HepG2 (cell line): ENCODE measurements at regions not wholly inside any gene's neighbourhood (a gene's known extent, or its start where the extent isn't known, plus 50 kb on each side); places are given as distances from the start of the nearest gene placed in this dataset.
A peak's percentile ranks its signal among the peaks of the same experiment; 100 is the strongest.

ENCODE experiments used
- ATF7 ChIP-seq, 2 experiments: fragments of 450-650 bp in 1 of 2; sonication (generic) in 1 of 2; formaldehyde crosslinking in 1 of 2; IDR thresholded peaks; 2 replicates each; pipeline versions ENCODE4 v1.4.0 to v1.6.1; 2016 to 2020; ENCODE audit warnings: antibody characterized with exemption in 1 of 2, mild to moderate bottlenecking in 1 of 2, missing genetic modification reagents in 1 of 2
- CHD2 ChIP-seq: IDR thresholded peaks from 2 replicates; pipeline ENCODE4 v1.6.1; 2011; ENCODE audit warnings: low read depth, low read length, improper control_type of control experiment
- GATA4 ChIP-seq: sonication (generic); IDR thresholded peaks from 2 replicates; pipeline ENCODE4 v1.6.1; 2016; ENCODE audit warnings: antibody characterized with exemption, low read depth, borderline replicate concordance
- HOMEZ ChIP-seq: IDR thresholded peaks from 2 replicates; pipeline ENCODE4 v1.6.1; 2016; ENCODE audit warnings: low read depth
- NFE2L1 ChIP-seq: sonication (generic); formaldehyde crosslinking; IDR thresholded peaks from 2 replicates; pipeline ENCODE4 v1.4.0; 2020; ENCODE audit warnings: missing genetic modification reagents, mild to moderate bottlenecking, borderline replicate concordance
- NR3C1 ChIP-seq: sonication (generic); formaldehyde crosslinking; IDR thresholded peaks from 2 replicates; pipeline ENCODE4 v1.4.0; 2020; ENCODE audit warnings: missing genetic modification reagents
- PTBP1 ChIP-seq: fragments of 200-400 bp; formaldehyde crosslinking; IDR thresholded peaks from 2 replicates; pipeline ENCODE4 v1.6.1; 2018; ENCODE audit warnings: low read length, low read depth; ENCODE audit not compliant: poor library complexity, severe bottlenecking
- SATB2 ChIP-seq: sonication (generic); formaldehyde crosslinking; IDR thresholded peaks from 2 replicates; pipeline ENCODE4 v1.5.0; 2020; ENCODE audit warnings: missing genetic modification reagents
- SIX4 ChIP-seq: sonication (generic); formaldehyde crosslinking; IDR thresholded peaks from 2 replicates; pipeline ENCODE4 v1.4.0; 2020; ENCODE audit warnings: missing genetic modification reagents
- SMYD3 ChIP-seq: sonication (generic); formaldehyde crosslinking; IDR thresholded peaks from 2 replicates; pipeline ENCODE4 v1.8.1; 2023; ENCODE audit warnings: mild to moderate bottlenecking, missing genetic modification reagents
- SP2 ChIP-seq: sonication (generic); formaldehyde crosslinking; IDR thresholded peaks from 2 replicates; pipeline ENCODE4 v1.5.1; 2020; ENCODE audit warnings: mild to moderate bottlenecking, missing genetic modification reagents
- YY1 ChIP-seq: IDR thresholded peaks from 2 replicates; pipeline ENCODE4 v1.6.1; 2011; ENCODE audit warnings: low read length, low read depth, moderate library complexity, mild to moderate bottlenecking; ENCODE audit not compliant: insufficient read depth, insufficient replicate concordance
- ZKSCAN5 ChIP-seq: sonication (generic); formaldehyde crosslinking; IDR thresholded peaks from 2 replicates; pipeline ENCODE4 v1.5.1; 2020; ENCODE audit warnings: mild to moderate bottlenecking, missing genetic modification reagents
- ZNF317 ChIP-seq: sonication (generic); formaldehyde crosslinking; IDR thresholded peaks from 2 replicates; pipeline ENCODE4 v1.5.0; 2020; ENCODE audit warnings: mild to moderate bottlenecking, missing genetic modification reagents
- ZNF329 ChIP-seq: sonication (generic); formaldehyde crosslinking; IDR thresholded peaks from 2 replicates; pipeline ENCODE4 v1.9.0; 2021; ENCODE audit warnings: low read depth, mild to moderate bottlenecking, missing genetic modification reagents
- ZNF350 ChIP-seq: sonication (generic); formaldehyde crosslinking; IDR thresholded peaks from 2 replicates; pipeline ENCODE4 v1.4.0; 2020; ENCODE audit warnings: mild to moderate bottlenecking, low read depth, missing genetic modification reagents, borderline replicate concordance
- ZSCAN21 ChIP-seq: sonication (generic); formaldehyde crosslinking; IDR thresholded peaks from 2 replicates; pipeline ENCODE4 v1.8.0; 2022; ENCODE audit warnings: mild to moderate bottlenecking, missing genetic modification reagents, moderate library complexity, borderline replicate concordance
- TF ChIP-seq, protein P1 (sequence below): IDR thresholded peaks from 2 replicates; pipeline ENCODE4 v1.6.1; 2012; ENCODE audit warnings: low read length, improper control_type of control experiment
- TF ChIP-seq, protein P2 (sequence below): sonication (generic); formaldehyde crosslinking; IDR thresholded peaks from 2 replicates; pipeline ENCODE4 v1.5.1; 2020; ENCODE audit warnings: mild to moderate bottlenecking, missing genetic modification reagents, moderate library complexity
- TF ChIP-seq, protein P3 (sequence below): sonication (generic); formaldehyde crosslinking; IDR thresholded peaks from 2 replicates; pipeline ENCODE4 v1.4.0; 2020; ENCODE audit warnings: mild to moderate bottlenecking, low read depth, missing genetic modification reagents

- TF ChIP-seq, protein P1, sequence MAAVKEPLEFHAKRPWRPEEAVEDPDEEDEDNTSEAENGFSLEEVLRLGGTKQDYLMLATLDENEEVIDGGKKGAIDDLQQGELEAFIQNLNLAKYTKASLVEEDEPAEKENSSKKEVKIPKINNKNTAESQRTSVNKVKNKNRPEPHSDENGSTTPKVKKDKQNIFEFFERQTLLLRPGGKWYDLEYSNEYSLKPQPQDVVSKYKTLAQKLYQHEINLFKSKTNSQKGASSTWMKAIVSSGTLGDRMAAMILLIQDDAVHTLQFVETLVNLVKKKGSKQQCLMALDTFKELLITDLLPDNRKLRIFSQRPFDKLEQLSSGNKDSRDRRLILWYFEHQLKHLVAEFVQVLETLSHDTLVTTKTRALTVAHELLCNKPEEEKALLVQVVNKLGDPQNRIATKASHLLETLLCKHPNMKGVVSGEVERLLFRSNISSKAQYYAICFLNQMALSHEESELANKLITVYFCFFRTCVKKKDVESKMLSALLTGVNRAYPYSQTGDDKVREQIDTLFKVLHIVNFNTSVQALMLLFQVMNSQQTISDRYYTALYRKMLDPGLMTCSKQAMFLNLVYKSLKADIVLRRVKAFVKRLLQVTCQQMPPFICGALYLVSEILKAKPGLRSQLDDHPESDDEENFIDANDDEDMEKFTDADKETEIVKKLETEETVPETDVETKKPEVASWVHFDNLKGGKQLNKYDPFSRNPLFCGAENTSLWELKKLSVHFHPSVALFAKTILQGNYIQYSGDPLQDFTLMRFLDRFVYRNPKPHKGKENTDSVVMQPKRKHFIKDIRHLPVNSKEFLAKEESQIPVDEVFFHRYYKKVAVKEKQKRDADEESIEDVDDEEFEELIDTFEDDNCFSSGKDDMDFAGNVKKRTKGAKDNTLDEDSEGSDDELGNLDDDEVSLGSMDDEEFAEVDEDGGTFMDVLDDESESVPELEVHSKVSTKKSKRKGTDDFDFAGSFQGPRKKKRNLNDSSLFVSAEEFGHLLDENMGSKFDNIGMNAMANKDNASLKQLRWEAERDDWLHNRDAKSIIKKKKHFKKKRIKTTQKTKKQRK, result no peak
- TF ChIP-seq GATA4 (no peak), PTBP1 (no peak), YY1 (no peak), ZNF350 (peak; percentile 48; the same call in 1 of the 2 replicates), ZNF317 (CRISPR knock-in tag) (no peak), NR3C1 (CRISPR knock-in tag) (no peak), HOMEZ (CRISPR knock-in tag) (no peak), ZKSCAN5 (CRISPR knock-in tag) (no peak), NFE2L1 (CRISPR knock-in tag) (no peak), ZNF329 (no peak), ZSCAN21 (CRISPR knock-in tag) (no peak), SP2 (no peak), SATB2 (CRISPR knock-in tag) (no peak), ATF7 (IDR thresholded peaks at IDR 0.05) (no peak), ATF7 (CRISPR knock-in tag; IDR thresholded peaks at IDR 0.05) (no peak), SMYD3 (CRISPR knock-in tag) (no peak), SIX4 (no peak), CHD2 (no peak)
- TF ChIP-seq, protein P2, sequence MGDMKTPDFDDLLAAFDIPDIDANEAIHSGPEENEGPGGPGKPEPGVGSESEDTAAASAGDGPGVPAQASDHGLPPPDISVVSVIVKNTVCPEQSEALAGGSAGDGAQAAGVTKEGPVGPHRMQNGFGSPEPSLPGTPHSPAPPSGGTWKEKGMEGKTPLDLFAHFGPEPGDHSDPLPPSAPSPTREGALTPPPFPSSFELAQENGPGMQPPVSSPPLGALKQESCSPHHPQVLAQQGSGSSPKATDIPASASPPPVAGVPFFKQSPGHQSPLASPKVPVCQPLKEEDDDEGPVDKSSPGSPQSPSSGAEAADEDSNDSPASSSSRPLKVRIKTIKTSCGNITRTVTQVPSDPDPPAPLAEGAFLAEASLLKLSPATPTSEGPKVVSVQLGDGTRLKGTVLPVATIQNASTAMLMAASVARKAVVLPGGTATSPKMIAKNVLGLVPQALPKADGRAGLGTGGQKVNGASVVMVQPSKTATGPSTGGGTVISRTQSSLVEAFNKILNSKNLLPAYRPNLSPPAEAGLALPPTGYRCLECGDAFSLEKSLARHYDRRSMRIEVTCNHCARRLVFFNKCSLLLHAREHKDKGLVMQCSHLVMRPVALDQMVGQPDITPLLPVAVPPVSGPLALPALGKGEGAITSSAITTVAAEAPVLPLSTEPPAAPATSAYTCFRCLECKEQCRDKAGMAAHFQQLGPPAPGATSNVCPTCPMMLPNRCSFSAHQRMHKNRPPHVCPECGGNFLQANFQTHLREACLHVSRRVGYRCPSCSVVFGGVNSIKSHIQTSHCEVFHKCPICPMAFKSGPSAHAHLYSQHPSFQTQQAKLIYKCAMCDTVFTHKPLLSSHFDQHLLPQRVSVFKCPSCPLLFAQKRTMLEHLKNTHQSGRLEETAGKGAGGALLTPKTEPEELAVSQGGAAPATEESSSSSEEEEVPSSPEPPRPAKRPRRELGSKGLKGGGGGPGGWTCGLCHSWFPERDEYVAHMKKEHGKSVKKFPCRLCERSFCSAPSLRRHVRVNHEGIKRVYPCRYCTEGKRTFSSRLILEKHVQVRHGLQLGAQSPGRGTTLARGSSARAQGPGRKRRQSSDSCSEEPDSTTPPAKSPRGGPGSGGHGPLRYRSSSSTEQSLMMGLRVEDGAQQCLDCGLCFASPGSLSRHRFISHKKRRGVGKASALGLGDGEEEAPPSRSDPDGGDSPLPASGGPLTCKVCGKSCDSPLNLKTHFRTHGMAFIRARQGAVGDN (CRISPR knock-in tag), result peak; percentile 46
- TF ChIP-seq, protein P3, sequence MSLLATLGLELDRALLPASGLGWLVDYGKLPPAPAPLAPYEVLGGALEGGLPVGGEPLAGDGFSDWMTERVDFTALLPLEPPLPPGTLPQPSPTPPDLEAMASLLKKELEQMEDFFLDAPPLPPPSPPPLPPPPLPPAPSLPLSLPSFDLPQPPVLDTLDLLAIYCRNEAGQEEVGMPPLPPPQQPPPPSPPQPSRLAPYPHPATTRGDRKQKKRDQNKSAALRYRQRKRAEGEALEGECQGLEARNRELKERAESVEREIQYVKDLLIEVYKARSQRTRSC, result no peak
Observed at GRCh38 chr2:172270278-172271079, 156.9 kb upstream of the ITGA6 start (continued).
